Omental fat pad (tissue), 3 donors: ENCODE measurements at regions not wholly inside any gene's neighbourhood (a gene's known extent, or its start where the extent isn't known, plus 50 kb on each side); places are given as distances from the start of the nearest gene placed in this dataset.

ENCODE experiments used
- ATAC-seq: fragments of 150-250 bp; one replicate; pipeline ENCODE4 v1.9.1; 2016; ENCODE audit warnings: mild to moderate bottlenecking, moderate library complexity; ENCODE audit not compliant: low FRiP score
- DNase-seq: peaks from one replicate; pipeline ENCODE4 v3.0.0-alpha.2; 2019; ENCODE audit warnings: low spot score
- TF ChIP-seq, protein P1 (sequence below), 3 donors: fragments of 450-650 bp; IDR thresholded peaks; one replicate each; pipeline ENCODE4 v1.5.1; 2016 to 2017; ENCODE audit warnings: antibody characterized with exemption in 3 of 3, mild to moderate bottlenecking in 3 of 3, moderate library complexity in 2 of 3

DNA sequence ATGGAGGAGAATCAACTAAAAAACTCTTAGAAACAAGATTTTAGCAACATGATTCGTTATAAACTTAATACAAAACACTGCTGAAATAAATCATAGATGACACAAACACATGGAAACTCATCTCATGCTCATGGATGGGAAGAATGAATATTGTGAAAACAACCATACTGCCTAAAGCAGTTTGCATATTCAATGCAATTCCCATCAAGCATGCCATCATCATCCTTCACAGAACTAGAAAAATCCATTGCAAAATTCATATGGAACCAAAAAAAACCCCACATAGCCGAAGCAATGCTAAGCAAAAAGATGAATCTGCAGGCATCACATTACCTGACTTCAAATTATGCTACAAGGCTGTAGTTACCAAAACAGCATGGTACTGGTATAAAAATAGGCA is 1015.8 kb upstream of the GRIA3 start:
- ATAC-seq (no peak), DNase-seq (no peak)
- TF ChIP-seq, protein P1, sequence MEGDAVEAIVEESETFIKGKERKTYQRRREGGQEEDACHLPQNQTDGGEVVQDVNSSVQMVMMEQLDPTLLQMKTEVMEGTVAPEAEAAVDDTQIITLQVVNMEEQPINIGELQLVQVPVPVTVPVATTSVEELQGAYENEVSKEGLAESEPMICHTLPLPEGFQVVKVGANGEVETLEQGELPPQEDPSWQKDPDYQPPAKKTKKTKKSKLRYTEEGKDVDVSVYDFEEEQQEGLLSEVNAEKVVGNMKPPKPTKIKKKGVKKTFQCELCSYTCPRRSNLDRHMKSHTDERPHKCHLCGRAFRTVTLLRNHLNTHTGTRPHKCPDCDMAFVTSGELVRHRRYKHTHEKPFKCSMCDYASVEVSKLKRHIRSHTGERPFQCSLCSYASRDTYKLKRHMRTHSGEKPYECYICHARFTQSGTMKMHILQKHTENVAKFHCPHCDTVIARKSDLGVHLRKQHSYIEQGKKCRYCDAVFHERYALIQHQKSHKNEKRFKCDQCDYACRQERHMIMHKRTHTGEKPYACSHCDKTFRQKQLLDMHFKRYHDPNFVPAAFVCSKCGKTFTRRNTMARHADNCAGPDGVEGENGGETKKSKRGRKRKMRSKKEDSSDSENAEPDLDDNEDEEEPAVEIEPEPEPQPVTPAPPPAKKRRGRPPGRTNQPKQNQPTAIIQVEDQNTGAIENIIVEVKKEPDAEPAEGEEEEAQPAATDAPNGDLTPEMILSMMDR (IDR thresholded peaks at IDR 0.05) = no peak

DNA sequence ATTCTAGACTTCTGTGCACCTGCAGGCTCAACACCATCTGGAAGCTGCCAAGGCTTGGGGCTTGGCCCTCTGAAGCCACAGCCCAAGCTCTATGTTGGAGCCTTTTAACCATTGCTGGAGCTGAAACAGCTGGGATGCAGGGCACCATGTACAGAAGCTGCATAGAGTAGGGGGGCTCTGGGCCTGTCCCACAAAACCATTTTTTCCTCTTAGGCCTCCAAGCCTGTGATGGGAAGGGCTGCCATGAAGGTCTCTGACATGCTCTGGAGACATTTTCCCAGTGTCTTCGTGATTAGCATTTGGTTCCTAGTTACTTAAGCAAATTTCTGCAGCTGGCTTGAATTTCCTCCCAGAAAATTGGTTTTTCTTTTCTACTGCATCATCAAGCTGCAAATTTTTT is 999.3 kb upstream of the GRIA3 start:
- TF ChIP-seq, protein P1 (IDR thresholded peaks at IDR 0.05) = no peak
- no peak for ATAC-seq
- DNase-seq = no peak

DNA sequence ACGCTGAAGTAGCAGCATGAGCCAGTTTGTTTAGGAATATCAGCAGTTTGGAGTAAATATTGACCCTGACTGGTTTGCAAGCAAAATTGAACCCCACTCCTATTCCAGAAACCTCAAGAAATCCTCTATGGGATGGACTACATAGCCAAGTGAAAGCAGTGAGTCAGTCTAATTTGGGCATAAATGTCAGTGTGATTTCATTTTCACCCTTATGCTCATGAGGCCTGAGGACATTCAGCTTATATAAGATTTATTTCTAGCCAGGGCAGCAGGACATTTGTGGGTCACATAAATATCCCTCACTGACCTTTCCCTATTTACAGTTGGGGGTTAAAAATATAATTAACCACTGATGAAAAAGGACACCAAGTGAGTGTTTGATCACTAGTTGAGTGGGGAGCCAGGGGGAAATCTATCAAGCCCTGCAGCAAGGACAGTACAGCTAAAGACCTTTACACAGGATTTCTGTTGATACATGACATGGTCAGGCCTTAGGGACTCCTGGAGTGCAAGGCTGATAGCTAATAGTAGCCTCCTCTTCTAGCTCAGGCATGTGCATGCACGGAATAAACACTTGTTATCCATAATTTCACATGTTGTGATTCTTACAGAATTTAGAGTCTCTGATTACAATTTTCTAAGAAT is 996.9 kb upstream of the GRIA3 start:
- ATAC-seq (no peak), DNase-seq (no peak)
- TF ChIP-seq, protein P1 (IDR thresholded peaks at IDR 0.05) = no peak

DNA sequence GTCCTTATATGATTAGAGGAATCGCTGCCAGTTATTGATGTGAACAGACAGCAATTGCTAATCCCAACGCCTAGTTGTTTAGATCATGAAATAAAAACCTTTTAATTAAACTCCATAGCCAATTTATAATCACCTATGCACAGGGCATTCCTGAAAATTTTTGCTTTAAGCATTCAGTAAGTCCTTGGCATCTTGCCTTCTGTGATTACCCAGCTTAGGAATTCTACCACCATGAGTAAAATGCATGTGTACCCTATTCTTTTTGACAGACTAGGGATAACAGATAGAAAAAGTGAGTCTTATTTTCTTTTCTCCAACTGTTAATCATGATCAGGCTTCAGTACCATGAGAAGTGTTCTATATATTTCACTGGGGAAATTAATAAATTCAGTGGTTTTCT is 995.3 kb upstream of the GRIA3 start:
- TF ChIP-seq, protein P1 (IDR thresholded peaks at IDR 0.05) = no peak
- ATAC-seq (no peak), DNase-seq (no peak)

DNA sequence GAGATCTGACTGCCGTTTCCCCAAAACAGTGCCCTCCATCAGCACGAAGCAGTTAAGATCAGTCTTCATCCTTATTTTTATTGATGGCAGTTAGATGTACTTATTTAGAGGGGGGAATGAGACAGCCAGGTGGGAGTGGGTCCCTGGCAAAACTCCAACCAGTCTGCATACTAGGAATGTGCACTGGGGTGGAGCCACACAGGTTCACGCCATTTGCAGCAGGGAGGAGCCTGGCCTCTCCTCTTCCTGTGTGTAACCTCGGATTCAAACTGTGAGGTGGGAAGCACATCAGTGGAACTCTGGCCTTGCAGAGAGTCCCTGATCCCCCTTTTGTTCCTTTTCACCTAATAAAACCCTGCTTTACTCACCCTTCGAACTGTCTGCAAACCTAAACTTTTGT is 987.7 kb upstream of the GRIA3 start:
- no peak for DNase-seq
- TF ChIP-seq, protein P1 (IDR thresholded peaks at IDR 0.05) = no peak
- ATAC-seq = no peak

DNA sequence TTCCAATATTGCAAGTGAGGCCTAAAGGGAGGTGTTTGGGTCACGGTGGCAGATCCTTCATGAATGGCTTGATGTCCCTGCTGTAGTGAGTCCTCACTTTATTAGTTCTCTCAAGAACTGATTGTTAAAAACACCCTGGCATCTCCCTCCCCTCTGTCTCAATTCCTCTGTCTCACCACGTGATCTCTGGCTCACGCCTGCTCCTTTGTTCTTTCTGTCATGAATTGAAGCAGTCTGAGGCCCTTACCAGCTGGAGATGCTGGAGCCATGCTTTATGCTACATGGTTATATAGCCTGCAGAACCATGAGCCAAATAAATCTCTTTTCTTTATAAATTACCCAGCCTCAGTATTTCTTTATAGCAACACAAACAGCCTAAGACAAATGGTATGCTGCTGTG is 980.7 kb upstream of the GRIA3 start:
- TF ChIP-seq, protein P1 (IDR thresholded peaks at IDR 0.05) = no peak
- no peak for DNase-seq
- ATAC-seq = no peak

DNA sequence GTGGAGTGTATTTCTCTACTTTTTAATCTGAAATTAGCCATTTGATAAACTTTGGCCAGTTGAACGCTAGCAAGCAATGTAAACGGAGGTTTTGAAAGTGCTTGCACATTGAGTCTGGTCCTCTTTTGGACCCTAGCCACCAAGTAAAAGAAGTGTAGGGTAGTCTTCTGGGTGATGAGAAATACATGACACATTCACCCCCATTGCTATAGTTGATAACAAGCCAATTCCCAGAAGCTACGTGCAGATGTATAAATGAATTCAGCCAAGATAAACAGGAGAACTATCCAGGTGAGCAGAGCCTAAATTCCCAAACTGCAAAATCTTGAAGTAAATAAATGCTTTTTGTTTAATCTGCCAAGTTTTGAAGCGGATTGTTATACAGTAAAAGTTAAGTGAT is 965.4 kb upstream of the GRIA3 start:
- TF ChIP-seq, protein P1 (IDR thresholded peaks at IDR 0.05) = no peak
- DNase-seq (no peak), ATAC-seq (no peak)
